ENCODE measurements at regions not wholly inside any gene's neighbourhood (a gene's known extent, or its start where the extent isn't known, plus 50 kb on each side); places are given as distances from the start of the nearest gene placed in this dataset.

- H3K27me3 ChIP-seq (replicated peaks; ENCODE audit: insufficient read depth): no peaks in the 10 kb centered on the region
- DNase-seq (ENCODE audit: low spot score): no peak
- H3K9me3 ChIP-seq: no peaks in the 10 kb centered on the region
- H3K4me3 ChIP-seq: no peak overlapping the region
- ATAC-seq (ENCODE audit: insufficient number of reproducible peaks, low FRiP score, low read depth): no peak
- no peaks in the 10 kb centered on the region for H3K4me1 ChIP-seq (ENCODE audit: control insufficient read depth in 1 of 2, low read depth in 2 of 2)
- H3K36me3 ChIP-seq: no peaks in the 10 kb centered on the region
- H3K27ac ChIP-seq: no peak overlapping the region
- TF ChIP-seq CTCF (IDR thresholded peaks at IDR 0.05): no peak
These were observed 1560.5 kb downstream of the KCNT2 start for GRCh38 chr1:195047772-195048171.

- no peak for ATAC-seq (ENCODE audit: insufficient number of reproducible peaks, low FRiP score, low read depth)
- H3K36me3 ChIP-seq: no peaks in the 10 kb centered on the region
These were observed 1563.2 kb downstream of the KCNT2 start for GRCh38 chr1:195045072-195045471.

GRCh38 chr1:195030793-195031192 lies 1577.4 kb downstream of the KCNT2 start:
- H3K4me3 ChIP-seq: no peak overlapping the region
- H3K36me3 ChIP-seq: no peaks in the 10 kb centered on the region
- no peaks in the 10 kb centered on the region for H3K9me3 ChIP-seq
- no peak for TF ChIP-seq CTCF (IDR thresholded peaks at IDR 0.05)
- H3K27me3 ChIP-seq (replicated peaks; ENCODE audit: insufficient read depth): no peaks in the 10 kb centered on the region
- no peak overlapping the region for H3K27ac ChIP-seq
- ATAC-seq (ENCODE audit: insufficient number of reproducible peaks, low FRiP score, low read depth) (no peak), DNase-seq (ENCODE audit: low spot score) (no peak)
- H3K4me1 ChIP-seq (ENCODE audit: control insufficient read depth in 1 of 2, low read depth in 2 of 2): no peaks in the 10 kb centered on the region

More at GRCh38 chr1:195045072-195045471, 1563.2 kb downstream of the KCNT2 start:
- no peak overlapping the region for H3K27ac ChIP-seq
- no peaks in the 10 kb centered on the region for H3K9me3 ChIP-seq
- no peak for TF ChIP-seq CTCF (IDR thresholded peaks at IDR 0.05)
- no peak overlapping the region for H3K4me3 ChIP-seq
- H3K4me1 ChIP-seq (ENCODE audit: control insufficient read depth in 1 of 2, low read depth in 2 of 2): no peaks in the 10 kb centered on the region
- H3K27me3 ChIP-seq (replicated peaks; ENCODE audit: insufficient read depth): no peaks in the 10 kb centered on the region
- DNase-seq (ENCODE audit: low spot score): no peak

- Histone ChIP-seq H3K4me3 (no peak overlapping the region), H3K27ac (no peak overlapping the region), H3K4me1 (ENCODE audit: control insufficient read depth in 1 of 2, low read depth in 2 of 2) (no peaks in the 10 kb centered on the region), H3K9me3 (no peaks in the 10 kb centered on the region), H3K36me3 (no peaks in the 10 kb centered on the region), H3K27me3 (replicated peaks; ENCODE audit: insufficient read depth) (no peaks in the 10 kb centered on the region)
- DNase-seq (ENCODE audit: low spot score) (no peak), ATAC-seq (ENCODE audit: insufficient number of reproducible peaks, low FRiP score, low read depth) (no peak)
- TF ChIP-seq CTCF (IDR thresholded peaks at IDR 0.05): no peak
These were observed 1581.4 kb downstream of the KCNT2 start for GRCh38 chr1:195026792-195027191.

GRCh38 chr1:195019385-195019784 lies 1588.9 kb downstream of the KCNT2 start:
- no peak for DNase-seq (ENCODE audit: low spot score)
- Histone ChIP-seq H3K36me3 (no peaks in the 10 kb centered on the region), H3K27me3 (replicated peaks; ENCODE audit: insufficient read depth) (no peaks in the 10 kb centered on the region), H3K9me3 (no peaks in the 10 kb centered on the region), H3K27ac (no peak overlapping the region), H3K4me3 (no peak overlapping the region), H3K4me1 (ENCODE audit: control insufficient read depth in 1 of 2, low read depth in 2 of 2) (no peaks in the 10 kb centered on the region)
- no peak for TF ChIP-seq CTCF (IDR thresholded peaks at IDR 0.05)
- no peak for ATAC-seq (ENCODE audit: insufficient number of reproducible peaks, low FRiP score, low read depth)
